ENCODE measurements at regions not wholly inside any gene's neighbourhood (a gene's known extent, or its start where the extent isn't known, plus 50 kb on each side); places are given as distances from the start of the nearest gene placed in this dataset.

- no peak for DNase-seq
Measured at GRCh38 chr10:61317706-61318105, 135.5 kb downstream of the TMEM26 start.

GRCh38 chr10:61316676-61317265, 136.4 kb downstream of the TMEM26 start:
- no peak for DNase-seq

GRCh38 chr10:61314273-61314672, 138.9 kb downstream of the TMEM26 start:
- no peak for DNase-seq

GRCh38 chr10:61313460-61313859, 139.7 kb downstream of the TMEM26 start:
- DNase-seq, result no peak

GRCh38 chr10:61304746-61305145, 148.4 kb downstream of the TMEM26 start:
- DNase-seq, result no peak

- DNase-seq, result no peak
Measured at GRCh38 chr10:61302124-61302523, 151.1 kb downstream of the TMEM26 start.

GRCh38 chr10:61301575-61301974, 151.6 kb downstream of the TMEM26 start:
- no peak for DNase-seq

- no peak for DNase-seq
Measured at GRCh38 chr10:61299841-61300240, 153.3 kb downstream of the TMEM26 start.

- DNase-seq, result no peak
Measured at GRCh38 chr10:61299156-61299555, 154.0 kb downstream of the TMEM26 start.

GRCh38 chr10:61298194-61298593, 155.0 kb downstream of the TMEM26 start:
- DNase-seq, result no peak

- no peak for DNase-seq
Measured at GRCh38 chr10:61296161-61296560, 157.0 kb downstream of the TMEM26 start.

- DNase-seq, result no peak
Measured at GRCh38 chr10:61294131-61294530, 159.1 kb downstream of the TMEM26 start.

- no peak for DNase-seq
Measured at GRCh38 chr10:61289813-61290212, 163.4 kb downstream of the TMEM26 start.

GRCh38 chr10:61286686-61287085, 166.5 kb downstream of the TMEM26 start:
- no peak for DNase-seq

- no peak for DNase-seq
Measured at GRCh38 chr10:61285749-61286148, 167.4 kb downstream of the TMEM26 start.

GRCh38 chr10:61284222-61284890, 168.8 kb downstream of the TMEM26 start:
- no peak for DNase-seq

GRCh38 chr10:61283481-61284221, 169.5 kb downstream of the TMEM26 start:
- no peak for DNase-seq

GRCh38 chr10:61283066-61283465, 170.1 kb downstream of the TMEM26 start:
- no peak for DNase-seq

GRCh38 chr10:61280303-61280702, 172.9 kb downstream of the TMEM26 start:
- no peak for DNase-seq

GRCh38 chr10:61279400-61279799, 173.8 kb downstream of the TMEM26 start:
- DNase-seq, result no peak

GRCh38 chr10:61278556-61278955, 174.6 kb downstream of the TMEM26 start:
- DNase-seq, result no peak

- DNase-seq, result no peak
Measured at GRCh38 chr10:61272781-61273180, 180.4 kb downstream of the TMEM26 start.

GRCh38 chr10:61271127-61271780, 181.9 kb downstream of the TMEM26 start:
- DNase-seq, result no peak

- DNase-seq, result no peak
Measured at GRCh38 chr10:61263518-61263917, 189.7 kb downstream of the TMEM26 start.
